GM21360 (cell line): ENCODE measurements at regions not wholly inside any gene's neighbourhood (a gene's known extent, or its start where the extent isn't known, plus 50 kb on each side); places are given as distances from the start of the nearest gene placed in this dataset.
"Not testable (repeated sequence)": the region's sequence is repeated elsewhere in the genome, so short reads cannot be mapped to it uniquely, and the experiment has no call there.

ENCODE experiments used
- ATAC-seq: cut with Tn5 transposase; IDR thresholded peaks from one replicate; pipeline ENCODE4 v1.9.1; 2021; ENCODE audit warnings: mild to moderate bottlenecking, moderate library complexity; ENCODE audit not compliant: unreplicated experiment

GRCh38 chr6:153302133-153302532 lies 171.1 kb upstream of the RGS17 start:
- no peak for ATAC-seq

- no peak for ATAC-seq
Measured at GRCh38 chr6:153301602-153302001, 170.5 kb upstream of the RGS17 start.

- not testable (repeated sequence) for ATAC-seq
Measured at GRCh38 chr6:153282456-153282855, 151.4 kb upstream of the RGS17 start.

- ATAC-seq: no peak
Measured at GRCh38 chr6:153275997-153276396, 144.9 kb upstream of the RGS17 start.

- ATAC-seq: no peak
Measured at GRCh38 chr6:153272201-153272980, 141.3 kb upstream of the RGS17 start.

- no peak for ATAC-seq
Measured at GRCh38 chr6:153263489-153263888, 132.4 kb upstream of the RGS17 start.

GRCh38 chr6:153251326-153251725 lies 120.2 kb upstream of the RGS17 start:
- ATAC-seq: no peak

DNA sequence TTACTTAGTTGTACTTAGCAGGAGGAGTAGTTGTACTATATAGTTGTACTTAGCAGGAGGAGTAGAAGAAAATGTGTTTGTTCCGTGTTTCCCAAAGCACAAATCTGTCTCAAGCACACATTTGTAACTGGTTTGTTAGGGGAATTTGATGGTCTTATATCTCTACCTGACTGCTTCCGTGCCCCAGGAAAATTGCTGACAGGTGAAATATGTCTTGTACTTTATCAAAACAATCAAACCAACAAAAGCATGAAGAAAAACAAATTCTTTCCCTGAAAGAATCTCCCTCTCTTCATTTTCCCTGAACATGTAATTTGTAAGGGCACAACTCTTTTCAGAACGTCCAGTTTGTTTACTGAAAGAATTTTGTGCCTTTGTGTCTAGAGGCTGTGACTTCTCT lies 106.6 kb upstream of the RGS17 start:
- no peak for ATAC-seq

DNA sequence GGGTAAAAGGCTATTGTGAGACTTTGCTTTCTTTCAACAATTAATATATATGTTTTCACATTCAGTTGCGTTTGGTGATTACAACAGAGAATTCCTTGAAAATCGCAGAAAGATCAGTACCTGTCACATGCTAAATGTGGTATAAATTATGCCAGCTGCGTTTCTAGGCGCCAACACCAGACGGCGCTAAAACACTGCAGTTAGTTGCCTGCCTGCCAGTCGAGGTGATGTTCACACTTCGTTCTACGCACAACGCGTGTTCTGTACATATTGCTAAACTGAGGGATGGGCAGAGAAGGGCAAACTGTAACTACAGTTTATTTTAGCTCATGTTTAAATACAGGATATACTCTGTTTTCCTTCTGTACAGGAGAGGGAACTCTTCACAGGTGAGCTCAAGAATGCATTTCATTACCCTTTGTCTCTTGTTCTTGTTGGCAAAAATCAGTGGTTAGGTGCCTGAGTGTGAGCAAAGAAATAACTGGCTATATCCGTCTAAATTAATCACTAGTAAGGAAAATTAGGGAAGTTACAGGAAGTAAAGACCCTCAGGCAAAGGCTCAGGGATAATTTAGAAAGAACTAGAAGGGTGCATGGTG lies 100.1 kb upstream of the RGS17 start:
- ATAC-seq: peak; percentile 64

GRCh38 chr6:153218184-153218792 lies 87.2 kb upstream of the RGS17 start:
- ATAC-seq: no peak

DNA sequence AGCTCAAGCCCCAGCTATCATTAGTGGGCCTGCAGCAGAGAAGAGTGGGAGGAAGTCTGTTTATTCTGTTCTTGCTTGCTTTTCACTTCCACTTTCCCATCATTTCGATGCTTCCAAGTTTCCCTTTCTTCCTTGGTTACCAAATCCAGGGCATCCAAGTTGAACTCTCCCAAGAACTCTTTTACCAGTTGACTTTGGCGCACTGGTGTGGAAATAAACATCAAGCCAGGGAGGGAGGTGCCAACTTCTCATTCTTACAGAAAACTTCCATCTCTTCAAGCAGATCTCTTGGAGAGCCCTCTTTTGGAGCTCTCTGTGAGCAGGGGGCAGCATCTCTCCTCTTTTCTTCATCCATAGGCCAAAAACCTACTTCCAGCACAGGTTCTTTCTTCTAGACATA lies 85.7 kb upstream of the RGS17 start:
- no peak for ATAC-seq

GRCh38 chr6:153215242-153215641 lies 84.2 kb upstream of the RGS17 start:
- no peak for ATAC-seq

DNA sequence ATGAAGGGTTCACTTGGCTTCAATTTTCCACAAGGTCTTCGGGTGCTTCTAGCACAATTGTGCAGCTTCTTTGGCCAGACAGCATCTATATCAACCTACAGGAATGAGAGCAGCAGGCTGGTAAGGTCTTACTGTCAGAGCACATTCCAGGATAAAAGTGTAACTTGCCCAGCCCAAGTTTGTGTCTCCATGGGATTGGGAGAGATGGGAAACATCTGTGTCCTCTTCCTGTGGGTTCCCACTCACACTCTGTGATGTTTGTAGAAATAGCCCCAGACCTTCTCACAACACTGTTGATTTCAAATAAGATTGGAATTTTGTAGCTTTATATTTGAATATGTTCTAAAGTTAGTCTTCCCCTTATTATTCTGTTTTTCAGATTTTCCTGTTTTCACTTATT lies 83.4 kb upstream of the RGS17 start:
- no peak for ATAC-seq

DNA sequence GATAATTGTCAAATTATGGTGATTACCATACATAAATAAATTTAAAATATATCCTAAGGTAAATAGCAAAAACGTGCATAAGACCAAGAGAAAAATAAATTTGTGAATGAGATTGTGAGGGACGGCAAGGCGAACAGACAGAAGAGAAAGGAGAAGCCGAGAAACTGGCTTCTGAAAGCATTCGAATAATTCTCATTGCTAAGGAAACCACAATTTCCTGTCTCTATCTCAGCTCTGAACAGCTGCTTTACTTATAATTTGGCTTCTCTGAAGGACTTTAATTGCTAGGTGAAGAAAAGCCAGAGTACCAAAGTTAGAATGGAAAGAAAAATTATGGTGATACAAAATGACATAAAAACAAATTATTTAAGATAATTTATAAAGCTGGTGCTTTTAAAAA lies 79.0 kb upstream of the RGS17 start:
- ATAC-seq: peak; percentile 84

GRCh38 chr6:153208706-153209105 lies 77.6 kb upstream of the RGS17 start:
- ATAC-seq: no peak

GRCh38 chr6:153207617-153208016 lies 76.5 kb upstream of the RGS17 start:
- ATAC-seq: no peak

- no peak for ATAC-seq
Measured at GRCh38 chr6:153207006-153207405, 75.9 kb upstream of the RGS17 start.

- ATAC-seq: no peak
Measured at GRCh38 chr6:153192943-153193885, 62.1 kb upstream of the RGS17 start.

DNA sequence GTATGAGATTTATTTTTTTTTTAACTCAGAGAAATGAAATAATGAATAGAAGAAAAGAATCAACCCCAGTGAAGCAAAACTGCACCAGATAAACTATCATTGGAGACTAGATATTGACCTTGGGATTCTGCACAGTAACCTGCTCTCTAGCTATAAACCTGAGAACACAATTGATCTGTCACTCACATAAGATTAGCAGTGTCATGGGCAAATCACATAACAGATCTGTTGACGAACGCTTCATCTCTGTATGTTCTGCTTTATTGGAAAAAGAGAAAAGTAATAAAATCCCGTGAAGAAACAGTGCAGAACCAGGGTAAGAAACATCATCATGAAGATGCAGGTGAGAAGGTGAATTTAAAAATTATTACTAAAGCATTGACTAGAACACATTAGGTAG lies 52.8 kb upstream of the RGS17 start:
- no peak for ATAC-seq
